8988T (cell line): ENCODE measurements at regions not wholly inside any gene's neighbourhood (a gene's known extent, or its start where the extent isn't known, plus 50 kb on each side); places are given as distances from the start of the nearest gene placed in this dataset.

ENCODE experiments used
- DNase-seq: peaks from one replicate; pipeline ENCODE4 v3.0.0; 2011

DNA sequence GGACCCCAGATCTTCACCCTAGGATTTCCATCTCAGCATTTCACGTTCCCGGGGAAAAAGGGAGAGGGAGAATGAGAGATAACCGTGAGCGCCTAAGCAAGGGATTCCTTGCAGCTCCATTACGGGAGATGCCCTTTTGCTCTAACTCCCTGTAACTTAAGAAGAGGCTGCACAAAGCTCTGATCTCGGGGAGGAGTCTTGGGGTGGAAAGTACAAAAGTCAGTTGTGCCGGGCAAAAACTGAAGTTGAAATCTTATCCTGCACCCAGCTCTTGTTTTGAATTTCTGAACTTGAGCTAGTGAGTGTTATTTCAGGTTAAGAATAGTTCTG lies 256.4 kb upstream of the SOX21 start:
- no peak for DNase-seq

DNA sequence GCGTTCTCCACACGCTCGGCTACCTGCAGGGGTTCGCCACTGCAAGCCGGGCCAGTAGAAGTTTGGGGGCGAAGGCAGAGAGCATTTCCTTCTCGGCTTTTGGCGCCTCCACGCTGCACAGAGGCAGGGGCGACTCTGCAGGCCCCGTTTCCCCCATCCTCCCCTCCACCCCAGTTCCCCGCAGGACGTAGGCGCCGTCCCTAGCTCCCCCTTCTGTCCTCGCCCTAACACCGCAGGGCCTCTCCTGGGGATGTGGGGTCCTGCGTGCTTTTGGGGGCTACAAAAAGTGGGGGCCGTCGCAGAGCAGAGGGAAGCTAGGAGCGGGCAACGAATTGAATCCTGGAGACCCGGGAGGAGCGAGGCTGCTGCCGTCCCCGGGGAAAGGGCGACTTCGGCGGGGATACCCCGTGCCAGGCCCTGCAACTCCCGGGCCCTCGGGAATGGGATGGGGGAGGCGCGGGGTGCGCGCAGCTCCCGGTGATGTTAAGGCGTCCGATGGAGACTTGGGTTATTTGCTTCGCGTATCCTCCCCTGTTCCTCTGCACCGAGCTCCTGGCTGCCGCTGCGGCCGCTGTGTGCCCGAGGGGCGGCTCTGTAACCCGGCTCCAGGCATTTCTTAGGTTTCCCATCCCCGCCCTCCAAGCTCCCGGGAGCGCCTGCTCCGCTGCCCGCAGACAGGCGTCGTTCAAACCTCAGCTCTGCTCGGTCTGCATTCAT lies 255.9 kb upstream of the SOX21 start:
- DNase-seq, result peak; percentile 33

- peak; percentile 30 for DNase-seq
Measured at GRCh38 chr13:94967183-94968039, 255.1 kb upstream of the SOX21 start.

DNA sequence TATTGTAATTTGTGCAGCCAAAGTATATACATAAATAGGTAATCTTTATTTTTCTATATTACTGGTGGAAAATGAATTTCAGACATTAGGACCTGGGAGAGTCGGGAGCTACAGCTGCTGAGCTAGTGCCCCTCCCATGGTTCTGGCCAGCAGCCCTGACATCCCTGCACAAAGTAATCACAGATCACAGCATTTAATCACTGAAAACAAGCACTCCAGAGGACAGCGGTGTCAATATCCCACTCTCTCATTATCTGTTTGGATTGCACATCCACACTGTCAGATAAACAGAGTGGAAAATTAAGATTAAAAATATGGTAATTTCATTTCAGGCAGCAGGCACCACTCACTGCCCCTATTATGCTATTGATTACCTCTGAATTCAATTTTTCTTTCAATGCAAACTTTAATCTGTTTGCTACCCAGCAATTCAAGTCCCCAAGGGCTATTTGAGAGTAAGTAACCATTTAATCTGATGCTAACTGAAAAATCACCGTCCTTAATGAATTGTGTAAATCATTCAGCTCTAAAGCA lies 254.1 kb upstream of the SOX21 start:
- no peak for DNase-seq

- DNase-seq, result no peak
Measured at GRCh38 chr13:94959626-94960025, 247.3 kb upstream of the SOX21 start.

- DNase-seq, result no peak
Measured at GRCh38 chr13:94956417-94957110, 244.2 kb upstream of the SOX21 start.

DNA sequence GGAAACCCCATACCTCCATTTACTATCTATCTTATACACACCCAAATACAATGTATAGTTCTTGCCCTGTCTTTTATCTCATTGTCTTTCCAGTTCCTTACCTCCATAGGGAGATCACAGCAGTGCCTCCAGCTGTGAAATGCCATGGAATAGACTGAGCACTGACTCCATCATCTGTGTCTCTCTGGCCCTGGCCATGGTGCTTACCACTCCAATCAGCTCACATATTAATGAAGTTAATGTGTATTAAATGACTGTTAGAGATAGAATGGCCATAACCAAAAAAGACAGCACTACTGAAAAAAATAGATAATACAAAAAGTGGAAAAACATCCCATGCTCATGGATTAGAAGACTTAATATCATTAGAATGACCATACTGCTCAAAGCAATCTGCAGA lies 240.4 kb upstream of the SOX21 start:
- no peak for DNase-seq

DNA sequence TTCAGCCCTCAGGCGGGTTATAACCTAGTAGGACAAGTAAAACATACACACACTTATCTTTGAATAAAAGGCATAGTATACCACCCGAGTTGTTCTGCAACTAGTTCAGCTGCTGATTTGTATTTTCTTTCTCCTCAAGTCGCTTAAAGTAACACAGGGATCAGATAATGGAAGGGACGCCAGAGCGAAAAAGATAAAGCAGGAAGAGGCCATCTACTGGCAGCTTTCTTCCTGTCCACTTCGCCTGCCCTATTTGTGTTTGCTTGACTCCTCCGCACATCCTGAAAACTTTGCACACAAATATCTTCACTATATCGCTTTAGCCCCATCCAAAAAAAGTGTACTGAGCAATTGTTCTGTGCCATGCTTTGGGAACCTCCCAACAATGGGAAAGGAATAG lies 238.0 kb upstream of the SOX21 start:
- DNase-seq, result no peak

DNA sequence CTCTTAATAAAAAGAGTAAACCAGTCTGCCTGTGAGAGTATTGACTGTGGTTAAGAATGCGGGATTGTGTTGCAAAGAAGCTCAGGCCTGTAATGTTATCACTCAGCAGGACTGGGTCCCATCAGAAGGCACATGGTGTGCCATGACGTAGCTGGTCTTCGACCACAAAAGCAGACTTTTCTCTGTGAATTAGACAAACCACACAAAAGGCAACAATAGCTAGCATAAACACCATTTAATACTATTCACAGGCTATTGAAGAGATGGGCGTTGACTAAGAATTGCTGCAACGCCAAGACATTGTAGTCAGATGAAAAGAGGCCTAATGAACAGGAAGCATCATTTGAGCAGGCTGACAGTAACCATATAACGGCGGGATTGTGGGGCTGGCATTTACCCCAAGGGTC lies 235.6 kb upstream of the SOX21 start:
- no peak for DNase-seq

DNA sequence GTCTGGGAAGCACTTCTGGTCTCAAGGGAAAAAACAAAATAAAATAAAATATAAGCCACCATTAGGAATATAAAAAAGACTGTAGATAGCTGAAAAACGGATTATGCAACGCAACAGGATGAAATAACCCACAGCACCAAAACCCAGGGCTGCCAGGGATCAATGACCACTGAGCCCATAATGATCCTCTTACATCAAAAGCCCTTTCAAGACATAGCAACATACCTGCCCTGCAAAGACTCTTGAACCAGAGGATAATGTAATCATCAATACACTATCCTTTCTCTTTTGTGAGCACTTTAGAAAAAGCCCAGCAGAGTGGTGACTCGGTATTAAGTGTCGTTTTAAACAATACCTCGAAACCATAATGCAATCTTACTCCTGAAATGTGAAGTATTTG lies 235.0 kb upstream of the SOX21 start:
- DNase-seq, result no peak

DNA sequence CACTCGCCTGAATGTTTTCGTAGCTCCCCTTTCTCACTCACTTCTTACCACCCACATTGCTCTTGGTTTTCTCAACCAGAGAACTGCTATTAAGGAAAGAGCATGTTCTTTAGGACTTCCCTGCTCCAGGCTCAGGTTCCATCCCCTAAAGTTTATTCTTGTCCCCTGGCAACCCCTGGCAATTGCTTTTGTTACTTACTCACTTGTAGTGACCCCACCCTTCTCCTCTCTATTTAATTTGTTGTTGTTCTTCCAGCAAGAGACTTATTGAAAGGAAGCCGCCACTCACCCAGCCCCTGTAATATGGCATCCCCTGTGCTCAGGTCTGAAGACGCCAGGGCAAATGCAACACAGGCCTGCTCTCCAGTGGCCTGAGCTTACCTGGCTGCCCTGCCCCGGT lies 233.7 kb upstream of the SOX21 start:
- DNase-seq, result no peak

- DNase-seq, result no peak
Measured at GRCh38 chr13:94938124-94938523, 225.8 kb upstream of the SOX21 start.

DNA sequence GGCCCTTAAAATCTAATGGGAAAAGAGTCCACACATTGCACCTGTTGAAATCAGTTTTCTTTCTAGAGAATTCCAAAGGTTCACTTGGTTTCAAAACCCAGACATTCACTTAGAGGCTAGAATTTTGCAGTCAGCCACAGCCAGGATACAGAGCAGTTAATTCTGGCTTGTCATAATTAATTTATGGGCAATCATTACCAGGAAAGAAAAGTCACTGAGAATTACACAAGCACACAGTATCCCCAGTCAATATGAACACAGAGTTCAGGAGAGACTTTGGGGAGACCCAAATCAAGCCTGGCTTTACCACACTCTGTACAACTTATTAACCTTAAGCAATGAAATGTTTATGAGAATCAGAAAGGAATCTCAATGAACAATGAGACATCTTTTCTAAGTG lies 224.3 kb upstream of the SOX21 start:
- no peak for DNase-seq

DNA sequence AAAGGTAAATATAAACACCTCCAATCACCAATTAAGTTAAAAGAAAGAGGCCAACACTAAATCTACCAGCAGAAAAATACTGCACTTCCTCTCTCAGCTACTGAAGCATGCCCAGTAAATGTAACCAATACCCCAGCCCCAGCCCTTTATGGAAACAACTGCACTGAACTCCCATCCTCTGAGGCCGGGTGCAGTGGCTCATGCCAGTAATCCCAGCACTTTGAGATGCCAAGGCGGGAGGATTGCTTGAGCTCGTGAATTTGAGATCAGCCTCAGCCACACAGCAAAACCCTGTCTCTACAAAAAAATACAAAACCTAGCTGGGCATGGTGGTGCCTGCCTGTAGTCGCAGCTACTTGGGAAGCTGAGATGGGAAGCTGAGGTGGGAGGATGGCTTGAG lies 221.6 kb upstream of the SOX21 start:
- no peak for DNase-seq

- no peak for DNase-seq
Measured at GRCh38 chr13:94933230-94933751, 220.9 kb upstream of the SOX21 start.

DNA sequence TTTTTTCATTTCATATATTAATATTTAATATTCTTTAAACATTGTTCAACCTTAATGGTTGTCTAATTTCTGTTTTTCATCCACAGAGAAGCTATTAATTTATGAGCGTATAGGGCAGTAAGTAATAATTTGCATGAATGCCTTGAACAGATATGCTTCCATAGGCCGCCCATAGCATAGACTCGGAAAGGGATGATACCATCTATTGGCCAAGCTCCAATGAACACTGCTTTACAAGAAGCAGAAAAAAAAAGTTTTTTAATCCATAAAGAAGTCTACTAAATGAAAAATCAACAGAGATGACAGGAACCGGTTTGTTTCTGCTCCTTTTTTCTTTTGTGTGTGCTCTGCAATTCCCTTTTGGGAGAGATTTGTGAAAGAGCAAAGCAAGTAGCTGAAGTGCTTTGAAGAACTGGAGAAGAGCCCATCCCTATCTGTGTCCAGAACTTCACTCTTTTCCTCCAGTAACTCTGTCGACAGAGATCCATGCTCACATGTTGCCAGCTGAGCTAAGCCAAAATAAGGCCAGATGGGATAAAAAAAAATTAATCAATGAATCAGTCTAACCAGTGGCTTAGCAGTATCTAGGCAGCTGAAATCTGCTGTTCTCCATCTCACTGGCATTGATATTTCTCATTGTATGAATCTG lies 215.9 kb upstream of the SOX21 start:
- DNase-seq, result no peak

GRCh38 chr13:94925263-94925662 lies 212.9 kb upstream of the SOX21 start:
- DNase-seq, result no peak

DNA sequence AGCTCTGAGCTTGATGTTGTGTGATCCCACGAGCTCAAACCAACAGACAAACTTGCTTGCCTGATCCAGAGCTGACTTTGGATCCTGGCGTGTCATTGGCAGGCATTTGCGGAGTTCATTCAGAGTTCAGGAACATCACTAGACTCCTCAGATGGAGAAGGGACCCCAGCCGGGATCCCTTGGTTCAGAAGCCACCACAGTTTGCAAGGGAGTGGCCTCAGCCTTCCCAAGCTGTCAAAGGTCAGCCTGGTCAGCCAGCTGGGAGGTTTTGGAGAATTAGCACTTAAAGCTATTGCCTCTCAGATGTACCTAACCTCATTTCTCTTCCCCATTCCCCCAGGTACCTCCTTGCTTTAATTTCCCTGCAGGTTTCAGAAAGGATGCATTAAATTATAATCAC lies 208.8 kb upstream of the SOX21 start:
- DNase-seq, result no peak

DNA sequence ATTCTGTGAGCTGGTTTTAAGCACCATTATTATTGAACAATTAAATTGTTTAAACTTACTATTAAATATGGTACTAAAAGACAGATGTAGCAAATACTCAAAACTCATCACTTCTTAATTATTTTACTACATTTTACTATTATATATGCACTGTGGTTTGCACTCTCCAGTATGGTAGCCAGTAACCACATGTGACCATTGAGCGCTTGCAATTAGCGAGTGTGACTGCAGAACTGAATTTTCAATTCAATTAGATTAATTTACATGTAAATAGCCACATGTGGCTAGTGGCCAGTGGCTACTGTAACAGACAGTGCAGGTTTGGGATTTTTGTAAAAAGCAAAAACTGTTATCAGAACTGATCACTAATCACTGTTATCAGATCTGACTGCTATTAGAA lies 208.2 kb upstream of the SOX21 start:
- no peak for DNase-seq

DNA sequence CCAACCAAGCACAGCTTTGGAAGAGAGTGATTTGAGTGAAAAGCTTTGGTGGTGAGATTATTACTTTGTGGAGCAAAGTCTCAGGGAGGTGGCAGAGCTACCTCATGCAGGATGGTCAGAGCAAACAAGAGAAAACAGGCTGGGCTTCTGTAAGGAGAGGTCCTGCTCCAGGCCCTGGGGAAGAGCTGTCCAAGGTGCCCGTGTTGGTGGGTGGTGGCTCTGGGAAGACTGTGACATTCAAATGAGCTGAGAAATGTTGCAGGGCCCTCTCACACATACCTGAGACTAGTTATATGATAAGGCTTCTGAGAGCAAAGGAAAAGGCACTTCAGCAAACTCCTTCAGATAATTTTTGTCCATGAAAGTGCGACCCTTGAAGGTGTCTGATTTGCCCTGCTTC lies 205.5 kb upstream of the SOX21 start:
- no peak for DNase-seq

DNA sequence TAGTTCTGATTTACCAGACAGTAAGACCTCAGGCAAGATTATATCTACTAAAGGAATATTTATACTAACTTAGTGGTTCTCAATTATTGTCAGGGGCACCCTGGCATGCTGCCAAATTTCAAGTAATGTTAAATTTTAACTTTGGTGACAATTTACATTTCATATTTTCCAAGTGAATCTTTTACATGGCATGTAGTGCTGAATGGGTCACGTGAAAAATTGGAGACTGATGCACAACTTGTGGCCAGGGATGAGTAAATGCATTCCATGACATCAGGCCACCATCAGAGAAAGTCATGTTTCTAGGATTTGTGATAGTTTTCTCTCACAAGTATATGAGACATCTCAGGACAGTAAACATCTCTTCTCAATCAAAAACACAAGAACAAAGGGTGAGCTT lies 202.6 kb upstream of the SOX21 start:
- DNase-seq, result no peak

DNA sequence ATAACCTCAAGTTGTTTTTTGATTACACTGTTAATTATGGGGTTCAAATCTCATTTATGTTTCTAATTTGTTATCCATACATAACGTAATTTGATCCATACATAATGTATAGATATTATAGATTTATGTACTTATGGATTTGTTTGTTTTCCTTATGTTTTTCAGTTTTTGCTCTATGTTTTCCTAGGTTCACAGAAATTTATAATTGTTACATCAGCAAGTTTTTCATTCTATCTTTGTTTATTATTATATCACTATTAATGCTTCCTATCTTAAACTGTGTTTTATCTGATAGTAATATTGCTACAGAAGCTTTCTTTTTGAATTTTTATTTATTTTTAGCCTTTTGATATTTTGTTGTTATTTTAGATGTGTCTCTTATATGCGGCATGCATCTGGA lies 194.3 kb upstream of the SOX21 start:
- DNase-seq, result no peak
